IPS DF 19.7 (cell line): ENCODE measurements at regions not wholly inside any gene's neighbourhood (a gene's known extent, or its start where the extent isn't known, plus 50 kb on each side); places are given as distances from the start of the nearest gene placed in this dataset.

Experiments used
- DNase-seq: peaks from one replicate; pipeline ENCODE4 v3.0.0-alpha.2; 2013; ENCODE audit warnings: low read depth, low spot score

DNA sequence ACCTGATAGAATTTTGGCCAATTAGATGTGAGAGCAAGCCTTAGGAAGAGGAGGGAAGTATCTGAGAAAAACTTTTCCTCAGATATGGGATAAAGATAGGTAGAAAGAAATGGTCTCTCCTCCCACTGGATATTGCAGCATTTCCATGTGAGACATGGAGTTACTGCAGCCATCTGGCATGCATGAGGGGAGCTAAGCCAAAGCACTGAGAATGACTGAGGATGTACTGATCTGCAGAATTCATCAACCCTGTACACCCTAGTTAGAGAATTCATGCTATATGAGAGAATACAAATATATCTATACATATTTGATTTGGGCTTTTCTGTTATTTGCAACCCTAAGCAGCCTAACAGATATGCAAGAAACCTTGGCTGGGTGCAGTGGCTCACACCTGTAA is 52.5 kb upstream of the RPL34 start:
- DNase-seq: no peak

DNA sequence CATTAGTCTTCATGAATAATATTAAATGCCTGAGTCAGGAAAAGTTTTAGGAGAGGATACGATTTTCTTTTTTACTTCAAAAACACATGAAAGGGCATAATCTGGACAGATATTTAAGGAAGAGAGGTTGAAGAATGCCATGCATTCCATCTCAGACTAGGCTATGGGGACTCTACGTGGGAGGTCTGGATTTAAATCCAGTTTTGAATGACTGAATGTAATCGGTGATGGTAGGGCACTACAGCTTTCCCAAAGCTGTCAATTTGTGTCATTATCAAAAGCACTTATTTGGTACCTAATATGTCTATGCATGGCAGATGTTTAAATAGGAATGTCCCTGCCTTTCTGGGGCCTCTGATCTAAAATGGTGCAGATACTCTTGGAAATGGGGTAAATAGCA is 59.3 kb upstream of the RPL34 start:
- DNase-seq: no peak

DNA sequence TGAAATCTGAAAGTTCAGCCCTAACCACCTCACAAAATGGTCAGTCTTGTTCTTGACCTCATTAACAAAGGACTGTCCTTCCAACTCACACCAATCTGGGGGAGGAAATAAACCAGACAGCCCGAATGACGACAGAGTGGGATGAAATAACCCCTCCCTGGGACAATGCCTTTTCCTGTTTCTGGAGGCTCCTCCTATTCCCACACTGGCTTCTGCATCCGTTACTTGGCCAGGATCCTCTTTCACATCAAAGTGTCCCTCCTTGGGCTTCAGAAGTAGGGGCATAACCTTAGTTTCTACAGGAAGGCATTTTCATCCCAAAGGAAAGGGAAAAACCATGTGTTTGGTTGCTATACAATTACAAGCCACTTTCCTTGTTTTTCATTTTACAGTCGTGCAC is 59.8 kb upstream of the RPL34 start:
- no peak for DNase-seq

DNA sequence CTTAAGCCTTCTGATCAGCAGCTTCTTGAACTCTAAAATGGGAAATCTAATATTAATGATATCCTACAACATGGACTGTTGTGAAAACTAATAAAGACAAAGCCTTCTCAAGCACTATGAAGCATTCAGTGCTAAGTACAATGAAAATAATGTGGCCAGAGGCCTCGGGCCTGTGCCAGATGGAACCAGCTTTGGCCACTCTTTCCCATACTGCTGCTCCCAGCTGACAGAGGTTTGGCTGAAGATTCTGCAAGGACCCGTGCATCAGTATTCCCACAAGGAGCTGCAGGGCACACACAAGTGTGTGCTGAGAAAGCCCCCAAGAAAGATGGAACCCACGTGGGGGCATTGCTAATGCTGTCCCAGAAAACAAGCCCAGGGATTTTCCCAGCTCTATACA is 60.5 kb upstream of the RPL34 start:
- no peak for DNase-seq

DNA sequence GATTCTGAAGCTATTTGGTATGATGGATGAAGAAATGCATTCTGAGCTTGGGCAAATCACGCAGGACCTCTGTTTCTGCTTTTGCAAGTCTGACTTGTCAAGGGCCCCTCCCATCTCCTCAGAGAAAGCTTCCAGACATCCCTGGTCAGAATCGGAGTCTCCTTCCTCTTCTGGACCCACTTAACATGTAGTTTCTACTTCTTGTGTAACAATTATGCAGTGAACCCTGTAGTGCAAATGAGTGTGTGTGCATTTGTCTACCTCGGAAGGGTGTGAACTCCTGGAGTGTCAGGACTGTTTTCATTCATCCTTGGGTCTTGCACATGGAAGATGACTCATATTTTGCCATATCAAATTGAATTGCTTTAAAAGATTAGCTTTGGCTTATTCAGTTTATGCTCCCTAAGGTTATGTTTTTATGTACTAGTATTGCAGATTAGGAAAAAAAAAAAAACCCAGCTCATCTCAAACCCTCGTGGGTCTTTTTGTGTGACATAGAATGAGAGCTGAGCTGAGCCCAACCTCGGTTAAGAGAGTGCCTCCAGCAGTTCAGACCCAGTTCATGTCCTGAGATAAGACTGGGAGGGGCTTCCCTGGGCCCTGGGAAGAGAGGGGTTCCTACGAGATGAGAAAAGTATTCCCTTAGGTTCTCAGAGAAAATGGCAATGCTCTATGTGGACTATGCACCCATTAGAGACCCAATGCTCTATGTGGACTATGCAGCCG is 61.1 kb upstream of the RPL34 start:
- DNase-seq: no peak

DNA sequence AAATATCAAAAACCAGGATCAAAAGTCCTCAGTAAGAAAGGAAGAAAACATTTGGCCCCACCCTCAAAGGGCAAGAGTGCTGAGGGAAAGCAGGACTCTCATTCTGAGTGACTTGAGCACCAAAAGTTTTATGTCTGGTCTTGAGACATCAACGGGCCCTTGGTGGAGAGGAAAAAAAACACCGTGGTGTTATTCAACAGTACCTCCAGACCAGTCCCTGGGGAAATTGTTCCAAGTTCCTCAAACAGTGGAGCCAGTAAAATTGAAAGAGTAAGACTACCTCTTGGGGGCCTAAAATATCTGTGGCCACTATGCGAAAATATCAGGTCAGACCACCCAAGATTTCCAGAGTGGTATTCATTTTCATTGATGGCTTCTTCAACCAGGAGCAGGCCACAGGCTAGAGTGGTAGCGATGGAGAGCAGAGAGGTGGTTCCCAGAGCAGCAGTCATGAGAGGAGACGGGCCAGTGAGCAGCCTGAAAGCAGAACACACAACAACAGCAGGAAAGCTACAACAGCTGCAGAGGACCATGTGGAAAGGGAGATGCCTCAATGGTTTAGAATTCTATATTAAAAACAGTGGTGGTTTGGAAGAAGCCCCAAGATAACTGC is 63.7 kb upstream of the RPL34 start:
- DNase-seq: no peak

DNA sequence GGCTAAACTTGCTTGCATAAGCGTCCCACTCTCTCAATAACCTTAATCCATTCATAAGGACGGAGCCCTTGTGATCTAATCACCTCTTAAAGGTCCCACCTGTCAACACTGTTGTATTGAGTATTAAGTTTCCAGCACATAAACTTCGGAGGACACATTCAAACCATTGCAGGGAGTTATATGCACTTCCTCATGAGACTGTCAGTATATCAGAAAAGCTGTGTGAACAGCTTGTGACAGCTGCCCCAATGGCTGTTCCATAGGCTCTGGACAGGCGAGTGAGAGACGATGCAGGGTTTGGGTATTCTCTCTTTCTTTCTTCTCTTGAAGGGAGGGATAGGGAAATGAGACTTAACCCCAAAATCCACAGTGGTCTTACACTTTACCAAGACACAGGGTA is 64.2 kb upstream of the RPL34 start:
- no peak for DNase-seq

DNA sequence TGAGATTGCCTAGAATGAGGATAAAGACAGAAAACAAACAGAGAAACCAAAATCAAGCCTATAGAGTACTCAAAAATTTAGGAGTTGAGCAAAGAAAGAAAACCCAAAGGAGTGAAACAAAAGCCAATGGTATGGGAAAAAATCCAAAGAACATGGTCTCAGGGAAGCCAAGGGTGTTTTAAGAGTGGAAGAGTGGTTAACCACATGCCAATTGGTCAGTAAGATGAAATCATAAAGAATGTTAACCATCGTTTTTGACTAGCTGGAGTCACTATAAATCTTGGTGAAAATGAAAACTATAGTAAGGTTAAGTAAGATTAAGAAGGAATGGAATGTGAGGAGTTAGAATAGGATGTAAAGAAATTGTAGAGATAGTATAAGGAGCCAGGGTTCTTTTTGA is 64.7 kb upstream of the RPL34 start:
- DNase-seq: no peak

DNA sequence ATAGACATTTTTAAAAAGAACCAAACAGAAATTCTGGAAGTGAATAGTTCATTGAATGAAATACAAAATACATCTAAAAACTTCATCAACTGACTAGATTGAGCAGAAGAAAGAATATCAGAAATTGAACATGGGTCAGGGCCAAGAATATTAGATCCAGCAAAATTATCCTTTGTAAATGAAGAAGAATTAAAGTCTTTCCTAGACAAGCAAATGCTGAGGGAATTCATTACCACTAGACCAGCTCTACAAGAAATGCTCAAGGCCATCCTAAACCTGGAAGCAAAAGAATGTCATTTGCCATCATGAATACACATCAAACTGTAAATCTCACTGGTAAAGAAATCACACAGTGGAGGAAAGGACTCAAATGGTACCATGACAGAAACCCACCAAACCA is 72.7 kb upstream of the RPL34 start:
- no peak for DNase-seq

DNA sequence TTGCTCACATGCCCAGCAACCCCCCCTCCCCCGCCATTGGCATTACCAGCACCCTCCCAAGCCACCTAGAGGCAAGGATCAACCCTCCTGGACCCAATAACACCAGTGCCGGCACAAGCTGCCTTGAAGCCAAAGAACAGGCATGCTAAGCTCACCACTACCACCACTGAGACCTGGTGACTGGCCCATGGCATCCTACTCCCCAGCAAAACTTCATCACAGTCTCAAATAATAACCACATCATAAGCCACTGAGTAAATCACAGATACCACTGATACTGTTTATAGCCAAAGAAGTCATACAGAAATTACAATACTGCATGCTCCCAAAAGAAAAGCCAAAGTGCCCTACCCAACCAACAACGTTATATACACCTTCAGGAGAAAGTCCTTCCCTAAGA is 73.6 kb upstream of the RPL34 start:
- no peak for DNase-seq

DNA sequence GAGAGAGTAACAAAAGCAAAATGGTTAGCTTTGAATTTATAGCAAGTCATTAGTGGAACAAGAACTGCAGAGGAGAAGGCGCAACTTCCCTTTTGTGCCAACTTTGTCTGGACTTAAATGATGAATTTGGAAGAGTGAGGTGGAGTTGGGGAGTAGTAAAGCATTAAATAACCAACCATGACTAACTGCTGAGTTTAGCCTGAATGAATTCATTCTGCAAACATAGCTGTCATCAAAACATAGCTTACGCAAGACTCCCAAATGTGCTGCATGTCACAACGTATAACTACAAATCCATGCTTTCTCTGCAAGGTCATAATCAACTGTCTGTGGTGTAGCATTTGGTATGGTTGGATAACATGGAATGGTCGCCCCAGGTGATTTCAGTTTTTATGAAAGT is 75.9 kb upstream of the RPL34 start:
- no peak for DNase-seq

DNA sequence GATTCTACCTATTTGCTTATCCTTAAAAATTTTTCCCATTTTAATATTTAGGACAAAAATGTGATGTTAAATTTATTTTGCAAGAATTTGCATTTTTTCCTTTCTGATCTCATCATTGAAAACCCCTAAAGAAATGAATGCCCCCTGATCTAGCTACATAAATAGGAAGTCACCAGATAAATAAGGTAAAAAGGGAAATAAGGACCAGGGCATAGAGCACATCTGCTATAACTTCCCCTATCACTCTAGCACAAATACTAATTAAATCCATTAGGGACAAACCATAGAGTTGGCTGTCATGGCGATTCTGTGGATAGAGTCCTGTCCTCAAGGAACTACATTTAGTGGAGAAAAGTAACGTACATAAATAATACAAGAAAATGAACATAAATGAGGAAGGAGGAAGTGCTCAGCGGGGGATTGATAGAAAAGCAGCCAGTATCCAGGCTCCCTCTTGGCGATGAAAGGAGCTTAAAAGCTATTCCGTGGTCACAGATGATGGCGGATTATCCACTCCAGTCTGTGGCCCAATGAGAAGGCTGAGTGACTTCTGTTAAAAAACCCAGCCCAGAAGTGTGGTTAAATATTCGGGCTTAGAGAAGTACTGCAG is 76.9 kb upstream of the RPL34 start:
- no peak for DNase-seq

DNA sequence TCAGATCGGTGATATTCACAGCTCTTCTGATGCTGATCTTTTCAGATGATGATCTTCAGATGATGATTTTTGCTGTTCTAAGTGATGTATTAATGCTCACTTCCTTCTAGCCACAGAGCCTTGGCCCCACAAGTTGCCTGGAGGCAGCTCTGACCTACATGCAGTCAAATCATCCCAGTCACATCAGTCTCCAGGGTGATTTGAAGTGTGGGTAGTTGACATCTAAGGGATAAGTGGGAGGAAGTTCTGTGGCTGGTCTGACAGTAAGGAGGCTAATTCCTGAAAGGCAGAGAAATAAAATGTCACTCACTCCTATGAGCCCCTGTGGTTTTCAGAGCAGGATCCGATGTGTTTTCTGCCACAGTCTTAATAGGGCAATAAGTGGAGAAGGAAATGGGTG is 79.8 kb upstream of the RPL34 start:
- no peak for DNase-seq

DNA sequence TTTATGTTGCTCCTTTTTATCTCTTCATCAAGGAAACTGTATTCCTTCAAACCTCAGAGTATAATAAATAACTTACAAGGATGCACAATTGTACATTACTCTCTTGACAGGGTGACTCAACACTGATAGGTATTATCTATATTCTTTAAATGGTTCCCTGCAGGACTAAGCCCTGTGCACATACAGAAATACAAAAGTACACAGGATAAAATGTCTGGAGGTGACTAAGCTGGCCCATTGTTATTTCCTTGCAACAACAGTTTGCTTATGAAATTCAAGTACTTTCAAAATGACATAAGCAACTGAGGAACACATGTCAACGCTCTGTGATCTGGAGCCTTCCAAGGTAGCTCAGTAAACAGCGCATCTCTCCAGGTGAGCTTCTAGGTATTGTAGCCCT is 83.8 kb upstream of the RPL34 start:
- DNase-seq: no peak

DNA sequence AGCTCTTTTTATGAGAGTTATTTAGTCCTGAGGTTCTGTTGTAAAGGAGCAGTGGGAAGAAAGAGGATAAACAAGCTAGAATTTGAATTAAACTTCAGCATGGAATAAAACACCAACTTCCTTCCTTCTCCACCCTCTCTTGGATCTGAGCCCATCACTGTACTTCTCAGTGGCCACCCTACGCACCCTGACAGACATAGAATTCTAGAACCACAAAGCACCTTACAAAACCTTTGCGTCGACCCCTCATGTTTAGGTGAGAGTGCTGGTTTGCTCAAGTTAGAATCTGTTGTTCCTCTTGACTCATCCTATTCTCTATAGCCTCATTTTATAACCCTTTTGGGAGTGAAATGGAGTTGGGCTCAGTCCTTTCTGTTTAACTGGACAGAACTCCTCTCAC is 84.6 kb upstream of the RPL34 start:
- no peak for DNase-seq

DNA sequence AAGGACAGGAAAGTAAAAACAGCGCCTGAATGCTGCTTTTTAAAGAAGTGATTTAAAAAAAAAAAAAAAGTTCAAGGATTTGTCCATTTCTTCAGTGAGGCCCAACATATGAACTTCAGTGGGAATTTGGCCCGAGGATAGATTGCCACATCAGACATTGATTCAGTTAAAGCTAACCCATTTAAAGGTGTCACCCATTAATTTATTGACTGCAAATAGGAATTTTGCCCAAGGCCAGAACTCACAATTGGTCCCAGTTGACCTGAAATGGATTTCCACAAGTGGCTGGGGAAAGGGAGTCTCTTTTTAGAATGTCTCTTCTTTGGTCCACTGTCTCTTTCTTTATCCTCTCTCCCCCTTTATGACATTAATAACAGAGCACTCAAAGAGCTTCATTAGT is 86.5 kb upstream of the RPL34 start:
- DNase-seq: no peak

DNA sequence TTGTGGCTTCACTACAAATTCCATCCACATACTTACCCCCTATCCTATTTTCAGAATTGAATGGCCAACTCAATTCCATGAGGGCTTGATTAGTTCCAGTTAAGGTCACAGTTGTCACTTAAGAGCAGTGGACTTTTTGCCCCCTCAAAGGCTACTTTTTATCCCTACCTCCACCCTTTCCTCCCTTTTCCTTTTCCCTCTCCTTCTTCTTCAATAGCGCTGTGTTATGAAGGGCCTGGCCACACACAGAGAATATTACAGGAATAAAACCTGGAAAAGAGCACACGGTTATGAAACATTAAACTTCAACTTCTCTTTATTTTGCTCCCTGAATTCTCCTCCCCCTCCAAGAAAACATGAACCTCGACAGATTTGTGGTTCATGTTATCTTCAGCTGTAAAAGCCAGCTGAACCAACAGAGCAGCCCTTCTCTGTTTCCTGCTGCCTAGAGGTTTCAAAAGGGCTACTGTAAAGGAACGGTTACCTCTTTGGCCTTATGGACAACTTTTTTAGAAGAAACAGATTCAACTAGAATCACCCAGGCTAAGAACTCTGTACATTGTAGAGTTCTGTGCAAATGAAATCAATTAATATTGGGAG is 87.0 kb upstream of the RPL34 start:
- DNase-seq: no peak

DNA sequence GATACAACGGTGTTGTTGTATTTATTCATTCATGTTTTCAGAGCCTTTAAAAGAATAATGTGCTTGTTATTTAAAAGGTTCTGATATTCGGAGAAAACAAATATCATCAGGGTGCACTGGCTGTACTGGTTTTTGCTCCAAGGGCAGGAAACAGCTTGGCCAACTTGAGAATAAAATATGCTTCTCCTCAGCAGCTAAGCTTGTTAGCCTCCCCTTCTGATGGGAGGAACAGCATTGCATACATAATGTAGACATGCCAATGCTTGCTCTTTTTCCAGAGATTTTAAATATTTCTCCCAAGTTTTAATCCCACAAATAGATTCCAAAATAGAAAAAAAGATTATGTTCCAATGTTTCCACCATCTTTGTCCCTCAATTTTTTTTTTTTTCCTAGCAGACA is 87.6 kb upstream of the RPL34 start:
- no peak for DNase-seq

DNA sequence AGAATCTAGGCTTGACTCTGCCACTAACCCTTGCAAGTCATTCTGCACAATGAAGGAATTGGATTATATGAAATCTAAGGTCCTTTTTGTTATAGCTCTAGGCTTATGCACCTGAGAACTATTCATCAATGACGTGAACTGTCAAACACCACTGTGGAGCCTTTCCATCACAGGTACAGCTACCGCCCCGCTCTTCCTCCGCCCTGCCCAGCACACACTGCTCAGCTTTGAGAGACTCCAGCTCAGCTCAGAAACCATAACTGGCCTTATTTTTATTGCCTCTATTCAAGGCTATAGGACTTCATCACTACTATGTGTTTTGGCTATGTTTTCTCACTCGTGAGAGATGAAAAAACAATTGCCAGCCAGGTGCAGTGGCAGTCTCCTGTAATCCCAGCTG is 88.2 kb upstream of the RPL34 start:
- no peak for DNase-seq

DNA sequence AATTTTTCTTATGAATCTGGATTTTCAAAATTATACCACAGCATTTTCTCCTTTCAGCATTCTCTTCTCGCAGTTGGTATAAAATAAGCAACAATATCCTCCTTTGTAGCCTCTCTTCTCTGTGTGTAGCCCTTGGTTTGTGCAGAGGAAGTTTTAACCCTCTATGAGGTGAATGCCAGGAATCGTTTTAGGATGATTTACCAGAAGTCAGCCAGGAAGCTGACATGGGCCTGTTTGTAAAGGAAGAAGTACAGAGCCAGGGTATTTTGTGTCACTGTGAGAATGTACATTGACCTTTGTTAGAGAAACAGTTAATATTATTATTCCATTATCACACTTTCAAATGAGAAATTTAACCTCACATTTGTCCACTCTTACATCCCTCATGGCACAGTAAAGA is 88.9 kb upstream of the RPL34 start:
- no peak for DNase-seq

DNA sequence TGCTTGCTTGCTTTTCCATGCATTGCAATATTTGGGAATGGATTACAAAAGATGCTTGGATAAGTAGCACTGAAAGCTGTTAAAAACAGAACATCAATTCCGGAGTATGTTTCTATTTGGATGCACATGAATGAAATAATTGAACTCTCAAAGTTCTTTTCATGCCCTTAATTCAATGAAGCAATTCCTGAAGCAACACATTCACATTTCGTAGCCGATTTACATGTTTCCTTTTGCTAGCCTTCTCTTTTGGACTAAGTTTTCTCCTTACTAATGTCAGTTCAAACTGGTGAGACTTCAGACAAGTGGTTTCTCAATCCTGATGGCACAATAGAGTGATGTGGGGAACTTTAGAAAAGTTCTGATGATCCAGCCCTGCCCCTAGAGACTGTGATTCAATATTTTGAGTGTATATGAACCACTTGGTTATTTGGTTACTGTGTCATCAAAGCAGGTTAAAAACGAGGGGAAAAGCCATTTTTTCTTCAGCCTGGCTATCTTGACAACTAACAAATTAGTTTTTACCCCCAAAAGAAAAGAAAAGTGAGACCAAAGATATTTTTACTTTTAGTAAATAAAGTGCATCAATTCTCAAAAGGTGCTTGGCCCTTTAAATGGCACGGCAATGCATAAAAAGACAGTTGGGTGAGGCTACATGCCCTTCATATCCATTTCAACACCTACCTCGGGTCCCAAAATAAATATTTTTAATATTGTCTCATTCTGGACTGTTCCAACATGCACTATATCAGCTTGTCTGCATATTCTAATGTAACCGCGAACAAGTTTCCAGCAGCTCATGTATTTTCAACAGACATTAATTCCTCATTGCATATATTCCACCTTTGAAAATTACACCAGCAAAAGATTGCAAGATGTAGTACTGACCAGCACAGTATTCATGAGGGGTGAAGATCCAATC is 90.1 kb upstream of the RPL34 start:
- DNase-seq: no peak

DNA sequence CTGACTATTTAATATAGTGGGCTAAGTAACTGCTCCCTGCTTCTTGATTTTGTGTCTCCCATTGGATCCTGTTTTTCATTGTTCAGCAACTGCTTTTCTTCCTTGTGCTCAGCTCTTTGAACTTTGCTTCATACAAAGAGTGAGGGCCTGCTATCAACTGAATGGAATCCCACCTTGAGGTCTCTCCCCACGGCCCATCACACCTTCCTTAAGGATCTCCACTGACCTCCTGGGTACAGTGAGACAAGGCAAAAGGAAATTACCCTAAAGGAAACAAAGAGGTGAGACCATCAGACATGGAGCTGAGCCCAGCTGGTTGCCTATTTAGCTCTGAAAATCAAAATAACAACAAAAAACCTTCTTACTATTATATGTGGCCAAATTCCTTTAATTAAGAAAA is 91.3 kb upstream of the RPL34 start:
- no peak for DNase-seq
